ENCODE measurements at regions not wholly inside any gene's neighbourhood (a gene's known extent, or its start where the extent isn't known, plus 50 kb on each side); places are given as distances from the start of the nearest gene placed in this dataset.

DNA sequence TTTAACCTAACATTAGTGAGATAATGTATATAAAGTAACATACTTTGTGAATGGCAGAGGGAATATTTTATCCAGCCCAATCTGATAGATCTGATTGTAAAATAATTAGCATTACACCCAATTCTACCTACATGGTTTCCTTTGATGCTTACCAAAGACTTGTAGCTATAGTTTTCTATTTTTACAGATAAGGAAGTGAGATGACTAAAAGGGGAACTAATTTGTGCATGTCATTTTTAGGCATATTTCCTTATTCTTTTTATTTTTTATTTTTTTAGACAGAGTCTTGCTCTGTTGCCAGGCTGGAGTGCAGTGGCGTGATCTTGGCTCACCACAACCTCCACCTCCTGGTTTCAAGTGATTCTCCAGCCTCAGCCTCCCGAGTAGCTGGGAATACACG, 793.7 kb upstream of the LRRC4C start:
- Histone ChIP-seq H3K27me3 (ENCODE audit: control insufficient read depth in 1 of 2, insufficient read depth in 2 of 2, low read length in 2 of 2) (no peaks in the 10 kb centered on the region; a peak in 1 of 5 replicates), H3K9me3 (ENCODE audit: low read length) (peaks cover 70% of the 10 kb centered on the region), H3K27ac (ENCODE audit: extremely low read length, insufficient read depth, low read length) (no peak overlapping the region), H3K79me2 (ENCODE audit: insufficient read depth, low read length) (no peaks in the 10 kb centered on the region), H4K20me1 (ENCODE audit: insufficient read depth, low read length) (no peaks in the 10 kb centered on the region), H2AFZ (ENCODE audit: low read length) (no peak overlapping the region), H3K36me3 (replicated peaks in 1 of 2; ENCODE audit: control insufficient read depth in 1 of 2, insufficient read depth in 2 of 2, low read length in 2 of 2) (no peaks in the 10 kb centered on the region), H3K4me3 (replicated peaks in 1 of 3; ENCODE audit: insufficient read depth in 1 of 3, low read depth in 2 of 3, low read length in 3 of 3) (no peak overlapping the region), H3K9ac (ENCODE audit: insufficient read depth, low read depth, low read length) (no peak overlapping the region), H3K4me1 (ENCODE audit: insufficient read depth, low read length) (no peaks in the 10 kb centered on the region), H3K4me2 (ENCODE audit: low read depth, low read length) (no peak overlapping the region)
- FAIRE-seq (no peak), ATAC-seq (no peak), DNase-seq (ENCODE audit: low spot score) (no peak)
- TF ChIP-seq, protein P1, sequence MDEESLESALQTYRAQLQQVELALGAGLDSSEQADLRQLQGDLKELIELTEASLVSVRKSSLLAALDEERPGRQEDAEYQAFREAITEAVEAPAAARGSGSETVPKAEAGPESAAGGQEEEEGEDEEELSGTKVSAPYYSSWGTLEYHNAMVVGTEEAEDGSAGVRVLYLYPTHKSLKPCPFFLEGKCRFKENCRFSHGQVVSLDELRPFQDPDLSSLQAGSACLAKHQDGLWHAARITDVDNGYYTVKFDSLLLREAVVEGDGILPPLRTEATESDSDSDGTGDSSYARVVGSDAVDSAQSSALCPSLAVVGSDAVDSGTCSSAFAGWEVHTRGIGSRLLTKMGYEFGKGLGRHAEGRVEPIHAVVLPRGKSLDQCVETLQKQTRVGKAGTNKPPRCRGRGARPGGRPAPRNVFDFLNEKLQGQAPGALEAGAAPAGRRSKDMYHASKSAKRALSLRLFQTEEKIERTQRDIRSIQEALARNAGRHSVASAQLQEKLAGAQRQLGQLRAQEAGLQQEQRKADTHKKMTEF (CRISPR knock-in tag; IDR thresholded peaks at IDR 0.05), result no peak
- TF ChIP-seq PPARG (CRISPR knock-in tag; conservative IDR thresholded peaks at IDR 0.05) (no peak), NFYC (CRISPR knock-in tag; IDR thresholded peaks at IDR 0.05) (no peak), ZBTB42 (CRISPR knock-in tag; IDR thresholded peaks at IDR 0.05) (no peak), KDM5B (CRISPR knock-in tag; IDR thresholded peaks at IDR 0.05; ENCODE audit: borderline replicate concordance) (no peak), U2AF1 (optimal IDR thresholded peaks at IDR 0.05; ENCODE audit: low read depth, low read length) (no peak)
- TF ChIP-seq, protein P2, sequence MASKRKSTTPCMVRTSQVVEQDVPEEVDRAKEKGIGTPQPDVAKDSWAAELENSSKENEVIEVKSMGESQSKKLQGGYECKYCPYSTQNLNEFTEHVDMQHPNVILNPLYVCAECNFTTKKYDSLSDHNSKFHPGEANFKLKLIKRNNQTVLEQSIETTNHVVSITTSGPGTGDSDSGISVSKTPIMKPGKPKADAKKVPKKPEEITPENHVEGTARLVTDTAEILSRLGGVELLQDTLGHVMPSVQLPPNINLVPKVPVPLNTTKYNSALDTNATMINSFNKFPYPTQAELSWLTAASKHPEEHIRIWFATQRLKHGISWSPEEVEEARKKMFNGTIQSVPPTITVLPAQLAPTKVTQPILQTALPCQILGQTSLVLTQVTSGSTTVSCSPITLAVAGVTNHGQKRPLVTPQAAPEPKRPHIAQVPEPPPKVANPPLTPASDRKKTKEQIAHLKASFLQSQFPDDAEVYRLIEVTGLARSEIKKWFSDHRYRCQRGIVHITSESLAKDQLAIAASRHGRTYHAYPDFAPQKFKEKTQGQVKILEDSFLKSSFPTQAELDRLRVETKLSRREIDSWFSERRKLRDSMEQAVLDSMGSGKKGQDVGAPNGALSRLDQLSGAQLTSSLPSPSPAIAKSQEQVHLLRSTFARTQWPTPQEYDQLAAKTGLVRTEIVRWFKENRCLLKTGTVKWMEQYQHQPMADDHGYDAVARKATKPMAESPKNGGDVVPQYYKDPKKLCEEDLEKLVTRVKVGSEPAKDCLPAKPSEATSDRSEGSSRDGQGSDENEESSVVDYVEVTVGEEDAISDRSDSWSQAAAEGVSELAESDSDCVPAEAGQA (IDR thresholded peaks at IDR 0.05; ENCODE audit: low read depth), result no peak
- TF ChIP-seq, protein P2 (CRISPR knock-in tag; IDR thresholded peaks at IDR 0.05; ENCODE audit: borderline replicate concordance), result no peak
- TF ChIP-seq, protein P3, sequence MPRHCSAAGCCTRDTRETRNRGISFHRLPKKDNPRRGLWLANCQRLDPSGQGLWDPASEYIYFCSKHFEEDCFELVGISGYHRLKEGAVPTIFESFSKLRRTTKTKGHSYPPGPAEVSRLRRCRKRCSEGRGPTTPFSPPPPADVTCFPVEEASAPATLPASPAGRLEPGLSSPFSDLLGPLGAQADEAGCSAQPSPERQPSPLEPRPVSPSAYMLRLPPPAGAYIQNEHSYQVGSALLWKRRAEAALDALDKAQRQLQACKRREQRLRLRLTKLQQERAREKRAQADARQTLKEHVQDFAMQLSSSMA (CRISPR knock-in tag; IDR thresholded peaks at IDR 0.05), result no peak
- TF ChIP-seq, protein P4, sequence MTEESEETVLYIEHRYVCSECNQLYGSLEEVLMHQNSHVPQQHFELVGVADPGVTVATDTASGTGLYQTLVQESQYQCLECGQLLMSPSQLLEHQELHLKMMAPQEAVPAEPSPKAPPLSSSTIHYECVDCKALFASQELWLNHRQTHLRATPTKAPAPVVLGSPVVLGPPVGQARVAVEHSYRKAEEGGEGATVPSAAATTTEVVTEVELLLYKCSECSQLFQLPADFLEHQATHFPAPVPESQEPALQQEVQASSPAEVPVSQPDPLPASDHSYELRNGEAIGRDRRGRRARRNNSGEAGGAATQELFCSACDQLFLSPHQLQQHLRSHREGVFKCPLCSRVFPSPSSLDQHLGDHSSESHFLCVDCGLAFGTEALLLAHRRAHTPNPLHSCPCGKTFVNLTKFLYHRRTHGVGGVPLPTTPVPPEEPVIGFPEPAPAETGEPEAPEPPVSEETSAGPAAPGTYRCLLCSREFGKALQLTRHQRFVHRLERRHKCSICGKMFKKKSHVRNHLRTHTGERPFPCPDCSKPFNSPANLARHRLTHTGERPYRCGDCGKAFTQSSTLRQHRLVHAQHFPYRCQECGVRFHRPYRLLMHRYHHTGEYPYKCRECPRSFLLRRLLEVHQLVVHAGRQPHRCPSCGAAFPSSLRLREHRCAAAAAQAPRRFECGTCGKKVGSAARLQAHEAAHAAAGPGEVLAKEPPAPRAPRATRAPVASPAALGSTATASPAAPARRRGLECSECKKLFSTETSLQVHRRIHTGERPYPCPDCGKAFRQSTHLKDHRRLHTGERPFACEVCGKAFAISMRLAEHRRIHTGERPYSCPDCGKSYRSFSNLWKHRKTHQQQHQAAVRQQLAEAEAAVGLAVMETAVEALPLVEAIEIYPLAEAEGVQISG (CRISPR knock-in tag; IDR thresholded peaks at IDR 0.05), result no peak
- 1% methylated on average over 3 of the region's 3 CpGs for WGBS (ENCODE audit: low lambda C conversion rate)
- CTCF ChIA-PET (ENCODE audit: low intra/inter-chr PET ratio, low total read pairs), result no interaction called here
- POLR2A ChIA-PET, result no interaction called here
- in situ Hi-C loops (cut with HindIII; ENCODE audit: extremely low pct_ligation_motif_present, low pct_unique_long_range_greater_than_20kb) (no loop called here), intact Hi-C loops (cut with micrococcal nuclease; ENCODE audit: unreplicated experiment) (no loop called here)
- no TSS peak for BruUV-seq (replicated peaks)
